ENCODE measurements at regions not wholly inside any gene's neighbourhood (a gene's known extent, or its start where the extent isn't known, plus 50 kb on each side); places are given as distances from the start of the nearest gene placed in this dataset.

GRCh38 chr12:69019910-69020309 is 86.9 kb upstream of the CPM start:
- POLR2A ChIA-PET = no interaction called here
- DNase-seq (ENCODE audit: low read depth, low spot score) (no peak), FAIRE-seq (no peak), ATAC-seq (no peak)
- Histone ChIP-seq H3K4me3 (no peak overlapping the region), H3K9ac (ENCODE audit: control insufficient read depth, insufficient read depth, low read length) (no peak overlapping the region), H3K4me1 (ENCODE audit: control insufficient read depth, insufficient read depth, low read length) (no peaks in the 10 kb centered on the region), H3K27ac (ENCODE audit: control insufficient read depth, insufficient read depth) (no peak overlapping the region), H4K20me1 (ENCODE audit: control insufficient read depth, insufficient read depth) (no peaks in the 10 kb centered on the region), H3K27me3 (replicated peaks in 1 of 2; ENCODE audit: control insufficient read depth in 2 of 2, insufficient read depth in 2 of 2, low read length in 1 of 2) (no peaks in the 10 kb centered on the region), H3K4me2 (ENCODE audit: control insufficient read depth, insufficient read depth) (no peak overlapping the region), H3K36me3 (ENCODE audit: control insufficient read depth in 2 of 2, insufficient read depth in 2 of 2, low read length in 1 of 2) (no peaks in the 10 kb centered on the region), H3K9me3 (replicated peaks; ENCODE audit: control insufficient read depth, insufficient read depth, low read length) (no peaks in the 10 kb centered on the region), H3K79me2 (ENCODE audit: control insufficient read depth, insufficient read depth, low read length) (no peaks in the 10 kb centered on the region), H2AFZ (ENCODE audit: control insufficient read depth, low read depth, low read length) (no peak overlapping the region)
- in situ Hi-C loops (cut with MboI) (no loop called here), intact Hi-C loops (cut with micrococcal nuclease; ENCODE audit: unreplicated experiment) (no loop called here)
- BruUV-seq (replicated peaks) = no TSS peak
- SMC1A ChIA-PET (ENCODE audit: uncharacterized antibody, unreplicated experiment) = no interaction called here
- RAD21 ChIA-PET (ENCODE audit: unreplicated experiment) = no interaction called here
- CTCF ChIA-PET = no interaction called here
- TF ChIP-seq CBX3 (IDR thresholded peaks at IDR 0.05; ENCODE audit: borderline replicate concordance, low read depth) (no peak), ESRRA (IDR thresholded peaks at IDR 0.05; ENCODE audit: low read length) (no peak), BRCA1 (IDR thresholded peaks at IDR 0.05; ENCODE audit: low read depth, low read length) (no peak), ZNF384 (IDR thresholded peaks at IDR 0.05; ENCODE audit: borderline replicate concordance, low read depth, low read length) (no peak), CBFB (IDR thresholded peaks at IDR 0.05; ENCODE audit: low read depth) (no peak), NRF1 (conservative IDR thresholded peaks at IDR 0.05; ENCODE audit: low read depth, low read length) (no peak), PAX5 (IDR thresholded peaks at IDR 0.05; ENCODE audit: borderline replicate concordance, low read depth, low read length) (no peak), GABPA (IDR thresholded peaks at IDR 0.05; ENCODE audit: low read depth) (no peak), EED (IDR thresholded peaks at IDR 0.05; ENCODE audit: low read depth) (no peak), SMC3 (IDR thresholded peaks at IDR 0.05; ENCODE audit: borderline replicate concordance, low read length) (no peak), CHD1 (IDR thresholded peaks at IDR 0.05; ENCODE audit: low read depth, low read length) (no peak)

GRCh38 chr12:69022674-69023073 is 89.7 kb upstream of the CPM start:
- ATAC-seq (no peak), DNase-seq (ENCODE audit: low read depth, low spot score) (no peak), FAIRE-seq (no peak)
- Histone ChIP-seq H4K20me1 (ENCODE audit: control insufficient read depth, insufficient read depth) (no peaks in the 10 kb centered on the region), H3K36me3 (ENCODE audit: control insufficient read depth in 2 of 2, insufficient read depth in 2 of 2, low read length in 1 of 2) (no peaks in the 10 kb centered on the region), H3K4me1 (ENCODE audit: control insufficient read depth, insufficient read depth, low read length) (no peaks in the 10 kb centered on the region), H2AFZ (ENCODE audit: control insufficient read depth, low read depth, low read length) (no peak overlapping the region), H3K27me3 (replicated peaks in 1 of 2; ENCODE audit: control insufficient read depth in 2 of 2, insufficient read depth in 2 of 2, low read length in 1 of 2) (no peaks in the 10 kb centered on the region), H3K4me2 (ENCODE audit: control insufficient read depth, insufficient read depth) (no peak overlapping the region), H3K79me2 (ENCODE audit: control insufficient read depth, insufficient read depth, low read length) (no peaks in the 10 kb centered on the region), H3K4me3 (no peak overlapping the region), H3K9me3 (replicated peaks; ENCODE audit: control insufficient read depth, insufficient read depth, low read length) (no peaks in the 10 kb centered on the region), H3K9ac (ENCODE audit: control insufficient read depth, insufficient read depth, low read length) (no peak overlapping the region), H3K27ac (ENCODE audit: control insufficient read depth, insufficient read depth) (no peak overlapping the region)
- WGBS (ENCODE audit: insufficient coverage, insufficient replicate concordance, low lambda C conversion rate, missing lambda C conversion rate) = 57% methylated on average over 4 of the region's 4 CpGs
- ChIA-PET CTCF (no interaction called here), RAD21 (ENCODE audit: unreplicated experiment) (no interaction called here), SMC1A (ENCODE audit: uncharacterized antibody, unreplicated experiment) (no interaction called here), POLR2A (no interaction called here)
- no TSS peak for BruUV-seq (replicated peaks)
- in situ Hi-C loops (cut with MboI) = no loop called here
- intact Hi-C loops (cut with micrococcal nuclease; ENCODE audit: unreplicated experiment) = no loop called here
- TF ChIP-seq NFYA (IDR thresholded peaks at IDR 0.05; ENCODE audit: borderline replicate concordance, low read depth, low read length) = no peak
- no peak for TF ChIP-seq STAT1 (conservative IDR thresholded peaks at IDR 0.05)
- TF ChIP-seq NR2F1 (conservative IDR thresholded peaks at IDR 0.05) = no peak
- TF ChIP-seq SKIL (IDR thresholded peaks at IDR 0.05; ENCODE audit: low read depth, poor library complexity, severe bottlenecking) = no peak
- no peak for TF ChIP-seq RFX5 (IDR thresholded peaks at IDR 0.05; ENCODE audit: low read depth, low read length)
- TF ChIP-seq SRF (IDR thresholded peaks at IDR 0.05; ENCODE audit: low read depth in 2 of 2, low read length in 2 of 2) = no peak
- no peak for TF ChIP-seq RCOR1 (conservative IDR thresholded peaks at IDR 0.05; ENCODE audit: low read depth, low read length)
- TF ChIP-seq SIN3A (IDR thresholded peaks at IDR 0.05; ENCODE audit: low read depth, low read length) = no peak
- no peak for TF ChIP-seq NBN (IDR thresholded peaks at IDR 0.05)
- TF ChIP-seq SMAD1 (IDR thresholded peaks at IDR 0.05; ENCODE audit: low read depth, partially characterized antibody) = no peak
- no peak for TF ChIP-seq EGR1 (IDR thresholded peaks at IDR 0.05; ENCODE audit: borderline replicate concordance in 1 of 2, low read depth in 2 of 2, low read length in 2 of 2)
